HFF-Myc (cell line): ENCODE measurements at regions not wholly inside any gene's neighbourhood (a gene's known extent, or its start where the extent isn't known, plus 50 kb on each side); places are given as distances from the start of the nearest gene placed in this dataset.

Experiments
- DNase-seq: peaks from one replicate; pipeline ENCODE4 v3.0.0-alpha.2; 2011; ENCODE audit warnings: low read depth; ENCODE audit errors: extremely low read depth
- H3K4me3 ChIP-seq: replicated peaks from 2 replicates; pipeline ENCODE4 v1.5.1; 2011; ENCODE audit warnings: low read depth, mild to moderate bottlenecking, control low read depth, low read length
- TF ChIP-seq, protein P1 (sequence below): IDR thresholded peaks from 2 replicates; pipeline ENCODE4 v1.5.1; 2012; ENCODE audit warnings: mild to moderate bottlenecking, low read depth, low read length, control low read depth; ENCODE audit errors: missing control alignments

DNA sequence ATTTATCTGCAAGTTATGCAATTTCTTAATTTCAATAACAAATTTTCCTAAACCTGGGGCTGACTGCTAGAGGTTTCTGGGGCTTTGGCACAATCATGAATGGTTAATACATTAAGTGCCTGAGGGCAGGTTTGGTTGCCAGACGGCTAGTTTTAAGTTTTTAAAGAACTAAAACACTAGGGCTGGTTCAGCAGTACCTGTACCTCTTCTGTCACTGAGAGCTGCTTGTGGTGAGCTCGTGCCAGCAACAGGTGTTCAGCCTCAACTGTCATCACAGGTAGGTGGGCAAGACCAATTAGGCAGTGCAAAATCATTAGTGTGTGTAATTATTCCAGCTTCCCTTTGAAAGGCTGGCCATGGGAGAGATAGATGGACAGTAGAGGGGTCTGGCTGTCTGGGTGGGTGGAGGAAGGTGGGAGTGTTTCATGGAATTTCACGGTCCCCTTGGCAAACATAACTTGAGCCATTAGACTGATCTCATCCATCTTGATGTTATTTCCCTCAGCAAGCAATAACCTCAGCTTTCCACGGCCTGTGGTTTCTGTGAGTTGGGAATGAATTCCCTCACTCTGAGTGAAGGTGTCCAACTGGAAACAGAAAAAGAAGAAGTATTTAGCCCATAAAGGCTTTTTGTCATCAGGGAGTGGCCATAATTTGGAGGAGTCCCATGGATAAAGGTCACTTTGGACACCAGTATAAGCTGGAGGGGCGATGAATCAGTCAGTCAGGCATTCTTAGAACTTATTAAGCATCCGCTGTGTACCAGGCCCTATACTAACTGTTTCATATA lies 114.8 kb downstream of the SNX19 start:
- DNase-seq = peak; percentile 19
- TF ChIP-seq, protein P1, sequence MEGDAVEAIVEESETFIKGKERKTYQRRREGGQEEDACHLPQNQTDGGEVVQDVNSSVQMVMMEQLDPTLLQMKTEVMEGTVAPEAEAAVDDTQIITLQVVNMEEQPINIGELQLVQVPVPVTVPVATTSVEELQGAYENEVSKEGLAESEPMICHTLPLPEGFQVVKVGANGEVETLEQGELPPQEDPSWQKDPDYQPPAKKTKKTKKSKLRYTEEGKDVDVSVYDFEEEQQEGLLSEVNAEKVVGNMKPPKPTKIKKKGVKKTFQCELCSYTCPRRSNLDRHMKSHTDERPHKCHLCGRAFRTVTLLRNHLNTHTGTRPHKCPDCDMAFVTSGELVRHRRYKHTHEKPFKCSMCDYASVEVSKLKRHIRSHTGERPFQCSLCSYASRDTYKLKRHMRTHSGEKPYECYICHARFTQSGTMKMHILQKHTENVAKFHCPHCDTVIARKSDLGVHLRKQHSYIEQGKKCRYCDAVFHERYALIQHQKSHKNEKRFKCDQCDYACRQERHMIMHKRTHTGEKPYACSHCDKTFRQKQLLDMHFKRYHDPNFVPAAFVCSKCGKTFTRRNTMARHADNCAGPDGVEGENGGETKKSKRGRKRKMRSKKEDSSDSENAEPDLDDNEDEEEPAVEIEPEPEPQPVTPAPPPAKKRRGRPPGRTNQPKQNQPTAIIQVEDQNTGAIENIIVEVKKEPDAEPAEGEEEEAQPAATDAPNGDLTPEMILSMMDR = no peak
- H3K4me3 ChIP-seq = no peak overlapping the region

DNA sequence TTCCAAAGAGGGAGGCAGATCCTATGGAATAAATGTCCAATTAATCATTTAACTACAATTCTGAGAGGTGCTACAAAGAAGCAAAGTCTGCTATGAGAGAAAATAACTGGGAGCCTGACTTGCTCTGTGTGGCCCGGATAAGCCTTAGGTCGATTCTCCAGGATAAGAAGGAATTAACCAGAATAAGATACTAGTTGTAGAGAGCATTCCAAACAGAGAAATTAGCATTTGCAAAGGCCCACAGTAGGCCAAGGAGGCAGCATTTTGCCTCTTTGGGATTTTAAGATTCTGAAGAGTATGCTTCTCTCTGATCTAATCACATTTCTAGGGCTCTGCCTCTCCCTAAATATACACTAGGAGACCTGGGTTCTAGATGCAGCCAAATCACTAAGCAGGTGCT lies 113.7 kb downstream of the SNX19 start:
- TF ChIP-seq, protein P1 = no peak
- H3K4me3 ChIP-seq = no peak overlapping the region
- no peak for DNase-seq

DNA sequence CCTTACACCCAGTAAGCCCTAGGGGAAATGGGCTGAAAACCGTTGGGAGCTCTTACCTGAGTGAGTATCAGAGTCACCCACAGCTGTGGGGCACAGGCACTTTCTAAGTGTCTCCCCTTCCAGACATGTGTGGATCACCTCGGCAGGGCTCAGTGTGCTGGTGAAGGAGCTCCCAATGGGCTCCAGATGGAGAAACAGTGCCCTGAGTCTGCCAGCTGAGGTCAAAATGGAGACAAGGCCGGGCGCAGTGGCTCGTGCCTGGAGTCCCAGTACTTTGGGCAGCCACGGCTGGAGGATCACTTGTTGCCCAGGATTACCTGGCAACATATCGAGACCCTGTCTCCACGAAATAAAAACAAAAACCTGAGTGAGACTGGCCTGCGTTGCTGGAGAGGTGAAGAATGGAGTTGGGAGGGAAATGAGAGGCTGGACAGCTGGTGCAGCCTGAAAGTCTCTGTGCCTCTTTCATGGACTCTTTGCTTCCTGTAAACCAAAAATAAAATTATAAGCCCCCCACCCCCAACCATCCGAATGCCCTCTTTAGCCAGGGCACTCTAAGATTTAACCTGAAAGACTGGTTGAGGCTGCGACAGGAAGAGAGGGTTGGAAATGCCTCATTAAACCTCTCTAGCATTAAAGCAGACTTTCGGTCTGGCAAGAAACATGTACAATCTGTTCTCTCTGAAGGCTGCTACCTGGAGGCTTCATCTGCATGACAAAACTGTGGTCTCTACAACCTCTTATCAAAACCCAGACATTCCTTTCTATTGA lies 111.8 kb downstream of the SNX19 start:
- DNase-seq = no peak
- TF ChIP-seq, protein P1 = no peak
- no peak overlapping the region for H3K4me3 ChIP-seq

DNA sequence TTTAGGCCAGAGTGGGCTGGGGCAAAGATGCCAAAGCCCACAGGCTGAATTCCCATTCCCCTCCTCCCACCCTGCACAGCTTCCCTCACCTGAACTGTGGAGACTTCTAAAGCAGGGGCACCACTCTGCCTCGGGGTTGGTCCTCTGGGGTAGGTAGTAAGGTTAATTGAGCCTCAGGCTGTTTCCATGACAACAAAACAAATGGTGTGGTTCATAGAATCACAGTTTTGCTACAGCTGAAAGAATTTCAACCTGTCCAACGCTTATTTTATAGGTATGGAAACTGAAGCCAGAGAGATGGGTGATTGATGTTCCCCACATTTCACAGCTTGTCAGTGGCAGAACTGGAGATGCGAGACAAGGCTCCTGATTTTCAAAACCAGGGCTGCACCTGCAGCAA lies 109.5 kb downstream of the SNX19 start:
- TF ChIP-seq, protein P1 = no peak
- H3K4me3 ChIP-seq = no peak overlapping the region
- no peak for DNase-seq

DNA sequence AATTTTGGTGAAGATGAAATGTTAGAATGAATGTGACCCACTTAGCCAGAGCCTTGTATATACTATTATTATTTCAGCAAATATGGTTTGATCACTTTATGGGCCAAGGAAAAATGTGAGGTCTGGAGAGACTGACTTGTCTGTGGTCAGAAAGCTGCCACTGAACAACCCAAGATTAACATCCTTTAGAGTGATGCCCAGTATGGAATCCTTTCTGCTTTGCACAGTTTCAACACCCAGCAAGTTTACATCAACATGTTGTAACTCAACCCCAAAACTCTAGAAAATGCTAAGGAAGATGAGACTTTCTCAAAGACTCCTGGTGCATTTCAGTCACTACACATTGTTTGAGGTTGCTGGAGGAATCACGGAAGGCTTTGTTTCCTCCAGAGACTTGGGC lies 107.7 kb downstream of the SNX19 start:
- TF ChIP-seq, protein P1 = no peak
- DNase-seq = no peak
- no peak overlapping the region for H3K4me3 ChIP-seq

DNA sequence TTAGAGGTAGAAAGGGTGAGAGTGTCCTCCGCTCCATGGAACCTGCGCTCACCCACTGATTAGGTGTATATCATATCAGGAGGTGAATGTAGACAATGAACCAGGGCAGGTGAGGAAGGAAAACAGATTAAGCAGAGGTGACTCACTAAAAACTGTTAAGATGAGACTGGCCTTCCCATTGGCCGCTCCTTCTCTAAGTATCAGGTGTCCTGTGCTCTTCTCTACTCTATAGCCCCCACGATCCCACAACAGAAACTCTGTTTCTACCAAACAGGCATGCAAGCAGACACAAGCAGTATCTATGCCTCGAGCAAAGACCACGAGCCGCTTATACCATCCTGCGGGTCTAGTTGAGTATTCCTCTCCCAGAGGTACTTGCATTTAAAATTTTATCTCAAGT lies 103.1 kb downstream of the SNX19 start:
- TF ChIP-seq, protein P1 = no peak
- no peak for DNase-seq
- no peak overlapping the region for H3K4me3 ChIP-seq
